OCI-LY1 (cell line): ENCODE measurements at regions not wholly inside any gene's neighbourhood (a gene's known extent, or its start where the extent isn't known, plus 50 kb on each side); places are given as distances from the start of the nearest gene placed in this dataset.

ENCODE experiments used
- CTCF ChIP-seq: fragments of 200-600 bp; sonication (generic), shearing (Covaris generic); IDR thresholded peaks from 2 replicates; pipeline ENCODE4 v1.5.1; 2017; ENCODE audit warnings: mild to moderate bottlenecking, antibody characterized with exemption, low read length, moderate library complexity, mixed read lengths
- EZH2 ChIP-seq: fragments of 200-600 bp; sonication (generic), shearing (Covaris generic); IDR thresholded peaks from 2 replicates; pipeline ENCODE4 v1.8.0; 2017; ENCODE audit warnings: borderline replicate concordance, mixed run types, mild to moderate bottlenecking, antibody characterized with exemption, low read length, moderate library complexity, mixed read lengths

GRCh38 chr2:75949385-75950030, 238.8 kb upstream of the GCFC2 start:
- TF ChIP-seq CTCF (no peak), EZH2 (no peak)
